Vagina (tissue), 2 donors: ENCODE measurements at regions not wholly inside any gene's neighbourhood (a gene's known extent, or its start where the extent isn't known, plus 50 kb on each side); places are given as distances from the start of the nearest gene placed in this dataset.

Experiments used
- DNase-seq, 2 donors: peaks; one replicate each; pipeline ENCODE4 v3.0.0-alpha.2; 2017; ENCODE audit errors: extremely low spot score in 2 of 2
- H3K27ac ChIP-seq: fragments of 200-600 bp; sonication (generic); one replicate; pipeline ENCODE4 v1.5.1; 2019
- H3K27me3 ChIP-seq: fragments of 200-600 bp; sonication (generic); one replicate; pipeline ENCODE4 v1.5.1; 2019
- H3K36me3 ChIP-seq, 2 donors: fragments of 200-600 bp; sonication (generic); one replicate each; pipeline ENCODE4 v1.5.1; 2017 to 2019
- H3K4me1 ChIP-seq: fragments of 200-600 bp; sonication (generic); one replicate; pipeline ENCODE4 v1.5.1; 2019
- H3K4me3 ChIP-seq, 2 donors: fragments of 200-600 bp; sonication (generic); 1 replicate in 1 of 2; 2 replicates in 1 of 2; pipeline ENCODE4 v1.5.1; 2016 to 2019
- H3K9me3 ChIP-seq: fragments of 200-600 bp; sonication (generic); one replicate; pipeline ENCODE4 v1.5.1; 2019
- CTCF ChIP-seq, 3 experiments: fragments of 450-650 bp in 2 of 3; fragments of 200-600 bp in 1 of 3; sonication (generic) in 1 of 3; IDR thresholded peaks; one replicate each; pipeline ENCODE4 v1.5.1; 2017 to 2019; ENCODE audit warnings: antibody characterized with exemption in 3 of 3, mild to moderate bottlenecking in 2 of 3, moderate library complexity in 2 of 3
- POLR2A ChIP-seq, 2 donors: fragments of 450-650 bp; IDR thresholded peaks; one replicate each; pipeline ENCODE4 v1.6.1; 2017; ENCODE audit warnings: antibody characterized with exemption in 2 of 2, mild to moderate bottlenecking in 2 of 2, moderate library complexity in 2 of 2
- POLR2AphosphoS5 ChIP-seq, 2 donors: sonication (generic); formaldehyde crosslinking; IDR thresholded peaks; one replicate each; pipeline ENCODE4 v1.9.0; 2017; ENCODE audit warnings: antibody characterized with exemption in 2 of 2, mild to moderate bottlenecking in 2 of 2, low read depth in 1 of 2; ENCODE audit not compliant: insufficient read depth in 1 of 2
- intact Hi-C: fragments of 100-400 bp; cut with DNase I; formaldehyde crosslinking; loops from one replicate; pipeline ENCODE4 v1.15.1; 2023

GRCh38 chr2:175560521-175561169 is 379.1 kb upstream of the ATP5MC3 start:
- Histone ChIP-seq H3K9me3 (no peaks in the 10 kb centered on the region), H3K27ac (no peak overlapping the region), H3K36me3 (no peaks in the 10 kb centered on the region), H3K4me1 (no peaks in the 10 kb centered on the region), H3K27me3 (no peaks in the 10 kb centered on the region), H3K4me3 (no peak overlapping the region)
- TF ChIP-seq CTCF (IDR thresholded peaks at IDR 0.05) (no peak), POLR2A (IDR thresholded peaks at IDR 0.05) (no peak), POLR2AphosphoS5 (IDR thresholded peaks at IDR 0.05; ENCODE audit: insufficient read depth in 1 of 2, low read depth in 1 of 2) (no peak)
- no peak for DNase-seq
- intact Hi-C loops = no loop called here

- intact Hi-C loops = no loop called here
- Histone ChIP-seq H3K9me3 (no peaks in the 10 kb centered on the region), H3K36me3 (no peaks in the 10 kb centered on the region), H3K27me3 (no peaks in the 10 kb centered on the region), H3K27ac (no peak overlapping the region), H3K4me3 (no peak overlapping the region), H3K4me1 (no peaks in the 10 kb centered on the region)
- TF ChIP-seq CTCF (IDR thresholded peaks at IDR 0.05) = no peak
- TF ChIP-seq POLR2AphosphoS5 (IDR thresholded peaks at IDR 0.05; ENCODE audit: insufficient read depth in 1 of 2, low read depth in 1 of 2) = no peak
- TF ChIP-seq POLR2A (IDR thresholded peaks at IDR 0.05) = no peak
- DNase-seq = no peak
Observed at GRCh38 chr2:175559613-175560012, 378.1 kb upstream of the ATP5MC3 start.

GRCh38 chr2:175557810-175558377 is 376.4 kb upstream of the ATP5MC3 start:
- intact Hi-C loops = no loop called here

GRCh38 chr2:175553910-175554309 is 372.4 kb upstream of the ATP5MC3 start:
- no peak for DNase-seq
- intact Hi-C loops = no loop called here
- Histone ChIP-seq H3K27me3 (no peaks in the 10 kb centered on the region), H3K9me3 (no peaks in the 10 kb centered on the region), H3K36me3 (no peaks in the 10 kb centered on the region), H3K4me3 (no peak overlapping the region), H3K27ac (no peak overlapping the region), H3K4me1 (no peaks in the 10 kb centered on the region)
- no peak for TF ChIP-seq POLR2AphosphoS5 (IDR thresholded peaks at IDR 0.05; ENCODE audit: insufficient read depth in 1 of 2, low read depth in 1 of 2)
- TF ChIP-seq CTCF (IDR thresholded peaks at IDR 0.05) = no peak
- TF ChIP-seq POLR2A (IDR thresholded peaks at IDR 0.05) = no peak

More at GRCh38 chr2:175557810-175558377, 376.4 kb upstream of the ATP5MC3 start:
- no peaks in the 10 kb centered on the region for H3K36me3 ChIP-seq
- no peak for TF ChIP-seq CTCF (IDR thresholded peaks at IDR 0.05)
- TF ChIP-seq POLR2AphosphoS5 (IDR thresholded peaks at IDR 0.05; ENCODE audit: insufficient read depth in 1 of 2, low read depth in 1 of 2) = no peak
- no peak for TF ChIP-seq POLR2A (IDR thresholded peaks at IDR 0.05)
- H3K27ac ChIP-seq = no peak overlapping the region
- no peak for DNase-seq
- no peak overlapping the region for H3K4me3 ChIP-seq
- H3K4me1 ChIP-seq = no peaks in the 10 kb centered on the region
- no peaks in the 10 kb centered on the region for H3K9me3 ChIP-seq
- no peaks in the 10 kb centered on the region for H3K27me3 ChIP-seq

- TF ChIP-seq CTCF (IDR thresholded peaks at IDR 0.05) (no peak), POLR2A (IDR thresholded peaks at IDR 0.05) (no peak), POLR2AphosphoS5 (IDR thresholded peaks at IDR 0.05; ENCODE audit: insufficient read depth in 1 of 2, low read depth in 1 of 2) (no peak)
- Histone ChIP-seq H3K27ac (no peak overlapping the region), H3K9me3 (no peaks in the 10 kb centered on the region), H3K4me3 (no peak overlapping the region), H3K36me3 (no peaks in the 10 kb centered on the region), H3K4me1 (no peaks in the 10 kb centered on the region), H3K27me3 (no peaks in the 10 kb centered on the region)
- no peak for DNase-seq
- intact Hi-C loops = no loop called here
Observed at GRCh38 chr2:175552902-175553301, 371.4 kb upstream of the ATP5MC3 start.
